ENCODE measurements at regions not wholly inside any gene's neighbourhood (a gene's known extent, or its start where the extent isn't known, plus 50 kb on each side); places are given as distances from the start of the nearest gene placed in this dataset.

GRCh38 chr7:109343678-109344077 is 774.0 kb downstream of the DNAJB9 start:
- H3K4me3 Mint-ChIP-seq: no peak overlapping the region
- H3K9me3 Mint-ChIP-seq: no peaks in the 10 kb centered on the region
- H3K4me1 Mint-ChIP-seq: no peaks in the 10 kb centered on the region
- H3K27ac Mint-ChIP-seq: no peak overlapping the region
- H3K27me3 Mint-ChIP-seq (ENCODE audit: low read depth): no peaks in the 10 kb centered on the region
- no peaks in the 10 kb centered on the region for H3K36me3 Mint-ChIP-seq
- DNase-seq (ENCODE audit: low spot score in 2 of 2, unreplicated experiment in 2 of 2): no peak
- TF ChIP-seq CTCF (IDR thresholded peaks at IDR 0.05; ENCODE audit: unreplicated experiment): no peak

- Mint-ChIP-seq H3K27ac (no peak overlapping the region), H3K4me1 (no peaks in the 10 kb centered on the region), H3K4me3 (no peak overlapping the region), H3K9me3 (no peaks in the 10 kb centered on the region), H3K36me3 (no peaks in the 10 kb centered on the region), H3K27me3 (ENCODE audit: low read depth) (no peaks in the 10 kb centered on the region)
- DNase-seq (ENCODE audit: low spot score in 2 of 2, unreplicated experiment in 2 of 2): no peak
- no peak for TF ChIP-seq CTCF (IDR thresholded peaks at IDR 0.05; ENCODE audit: unreplicated experiment)
Measured at GRCh38 chr7:109351493-109351892, 781.8 kb downstream of the DNAJB9 start.

DNA sequence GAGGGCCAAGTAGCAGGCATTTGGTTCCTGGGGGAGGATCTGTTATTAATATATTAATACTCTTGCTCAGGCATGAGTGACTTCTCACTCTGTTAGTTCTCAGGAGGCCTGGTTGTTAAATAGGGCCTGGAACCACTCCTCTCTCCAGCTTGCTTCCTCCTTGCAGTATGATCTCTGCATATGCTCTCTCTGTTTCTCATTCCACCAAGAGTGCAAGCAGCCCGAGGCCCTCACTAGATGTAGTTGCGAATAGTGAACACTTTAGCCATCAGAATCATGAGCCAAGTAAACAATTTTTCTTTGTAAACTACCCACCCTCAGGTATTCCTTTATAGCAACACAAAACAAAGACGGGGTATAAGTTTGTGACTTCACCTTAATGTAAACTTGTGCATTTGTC is 784.3 kb downstream of the DNAJB9 start:
- H3K36me3 Mint-ChIP-seq: no peaks in the 10 kb centered on the region
- DNase-seq (ENCODE audit: low spot score in 2 of 2, unreplicated experiment in 2 of 2): no peak
- H3K4me1 Mint-ChIP-seq: no peaks in the 10 kb centered on the region
- H3K4me3 Mint-ChIP-seq: no peak overlapping the region
- no peak overlapping the region for H3K27ac Mint-ChIP-seq
- TF ChIP-seq CTCF (IDR thresholded peaks at IDR 0.05; ENCODE audit: unreplicated experiment): no peak
- H3K27me3 Mint-ChIP-seq (ENCODE audit: low read depth): peaks cover 2% of the 10 kb centered on the region
- no peaks in the 10 kb centered on the region for H3K9me3 Mint-ChIP-seq

GRCh38 chr7:109354552-109354951 is 784.9 kb downstream of the DNAJB9 start:
- Mint-ChIP-seq H3K4me3 (no peak overlapping the region), H3K4me1 (no peaks in the 10 kb centered on the region), H3K27ac (no peak overlapping the region), H3K9me3 (no peaks in the 10 kb centered on the region), H3K27me3 (ENCODE audit: low read depth) (peaks cover 3% of the 10 kb centered on the region), H3K36me3 (no peaks in the 10 kb centered on the region)
- TF ChIP-seq CTCF (IDR thresholded peaks at IDR 0.05; ENCODE audit: unreplicated experiment): no peak
- no peak for DNase-seq (ENCODE audit: low spot score in 2 of 2, unreplicated experiment in 2 of 2)

DNA sequence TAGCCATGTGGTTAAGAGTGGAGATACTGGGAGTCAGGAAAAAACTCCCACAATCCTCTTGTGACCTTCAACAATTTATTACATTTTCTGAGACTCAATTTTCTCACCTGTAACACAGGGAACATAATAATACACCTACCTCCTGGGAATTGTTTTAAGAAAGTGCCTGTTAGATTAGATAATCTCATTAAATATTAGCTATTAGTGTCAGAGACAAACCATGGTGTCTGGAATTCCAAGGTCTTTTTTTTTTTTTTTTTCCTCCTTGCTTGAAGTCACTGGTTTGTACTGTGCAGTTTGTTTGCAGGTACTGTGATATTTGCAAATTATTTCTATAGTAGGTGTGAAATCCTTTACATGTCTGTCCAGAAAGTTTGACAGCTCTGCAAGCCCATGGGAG is 806.1 kb downstream of the DNAJB9 start:
- Mint-ChIP-seq H3K4me1 (peaks cover 2% of the 10 kb centered on the region), H3K27ac (no peak overlapping the region), H3K9me3 (peaks cover 3% of the 10 kb centered on the region), H3K36me3 (no peaks in the 10 kb centered on the region), H3K27me3 (ENCODE audit: low read depth) (no peaks in the 10 kb centered on the region), H3K4me3 (no peak overlapping the region)
- DNase-seq (ENCODE audit: low spot score in 2 of 2, unreplicated experiment in 2 of 2): no peak
- no peak for TF ChIP-seq CTCF (IDR thresholded peaks at IDR 0.05; ENCODE audit: unreplicated experiment)

- Mint-ChIP-seq H3K4me1 (peaks cover 2% of the 10 kb centered on the region), H3K27ac (no peak overlapping the region), H3K36me3 (no peaks in the 10 kb centered on the region), H3K4me3 (no peak overlapping the region), H3K27me3 (ENCODE audit: low read depth) (no peaks in the 10 kb centered on the region), H3K9me3 (peaks cover 3% of the 10 kb centered on the region)
- no peak for TF ChIP-seq CTCF (IDR thresholded peaks at IDR 0.05; ENCODE audit: unreplicated experiment)
- DNase-seq (ENCODE audit: low spot score in 2 of 2, unreplicated experiment in 2 of 2): no peak
Measured at GRCh38 chr7:109376576-109376975, 806.9 kb downstream of the DNAJB9 start.

Data from mesothelial cell of epicardium (in vitro differentiated cells).